OCI-LY1 (cell line): ENCODE measurements at regions not wholly inside any gene's neighbourhood (a gene's known extent, or its start where the extent isn't known, plus 50 kb on each side); places are given as distances from the start of the nearest gene placed in this dataset.

ENCODE experiments used
- CTCF ChIP-seq: fragments of 200-600 bp; sonication (generic), shearing (Covaris generic); IDR thresholded peaks from 2 replicates; pipeline ENCODE4 v1.5.1; 2017; ENCODE audit warnings: mild to moderate bottlenecking, antibody characterized with exemption, low read length, moderate library complexity, mixed read lengths
- EZH2 ChIP-seq: fragments of 200-600 bp; sonication (generic), shearing (Covaris generic); IDR thresholded peaks from 2 replicates; pipeline ENCODE4 v1.8.0; 2017; ENCODE audit warnings: borderline replicate concordance, mixed run types, mild to moderate bottlenecking, antibody characterized with exemption, low read length, moderate library complexity, mixed read lengths

GRCh38 chr1:98176936-98177335 is 256.1 kb upstream of the DPYD start:
- no peak for TF ChIP-seq EZH2
- no peak for TF ChIP-seq CTCF
